Trophoblast cell (in vitro differentiated cells and primary cell): ENCODE measurements at regions not wholly inside any gene's neighbourhood (a gene's known extent, or its start where the extent isn't known, plus 50 kb on each side); places are given as distances from the start of the nearest gene placed in this dataset.

ENCODE experiments used
- DNase-seq, 2 donors: peaks; one replicate each; pipeline ENCODE4 v3.0.0-alpha.2; 2016
- H2AFZ ChIP-seq: 2 replicates; pipeline ENCODE4 v1.6.1; 2013; ENCODE audit warnings: low read length, moderate library complexity, mild to moderate bottlenecking; ENCODE audit not compliant: insufficient read depth, poor library complexity
- H2AK5ac ChIP-seq: 2 replicates; pipeline ENCODE4 v1.6.1; 2013; ENCODE audit warnings: mild to moderate bottlenecking, low read length
- H2BK120ac ChIP-seq: 2 replicates; pipeline ENCODE4 v1.6.1; 2013; ENCODE audit warnings: low read length, mild to moderate bottlenecking, moderate library complexity; ENCODE audit not compliant: insufficient read depth, poor library complexity
- H2BK12ac ChIP-seq: 2 replicates; pipeline ENCODE4 v1.6.1; 2013; ENCODE audit warnings: mild to moderate bottlenecking, low read length, moderate library complexity
- H2BK5ac ChIP-seq: 2 replicates; pipeline ENCODE4 v1.6.1; 2013; ENCODE audit warnings: low read length, low read depth, moderate library complexity, mild to moderate bottlenecking; ENCODE audit not compliant: poor library complexity
- H3K14ac ChIP-seq: 2 replicates; pipeline ENCODE4 v1.6.1; 2013; ENCODE audit warnings: mild to moderate bottlenecking, low read length
- H3K18ac ChIP-seq: 2 replicates; pipeline ENCODE4 v1.6.1; 2013; ENCODE audit warnings: mild to moderate bottlenecking, low read length
- H3K23ac ChIP-seq: 2 replicates; pipeline ENCODE4 v1.6.1; 2013; ENCODE audit warnings: low read length
- H3K27ac ChIP-seq: 2 replicates; pipeline ENCODE4 v1.5.1; 2013; ENCODE audit warnings: low read depth, mild to moderate bottlenecking, inconsistent platforms, low read length, moderate library complexity
- H3K27me3 ChIP-seq: 2 replicates; pipeline ENCODE4 v1.6.1; 2013; ENCODE audit warnings: inconsistent platforms, mild to moderate bottlenecking, low read length, moderate library complexity; ENCODE audit not compliant: insufficient read depth
- H3K36me3 ChIP-seq, 2 experiments: 1 replicate in 1 of 2; 2 replicates in 1 of 2; pipeline ENCODE4 v1.6.1; 2013; ENCODE audit warnings: low read length in 2 of 2, mild to moderate bottlenecking in 2 of 2, moderate library complexity in 1 of 2; ENCODE audit not compliant: insufficient read depth in 2 of 2, control insufficient read depth in 1 of 2
- H3K4ac ChIP-seq: 2 replicates; pipeline ENCODE4 v1.6.1; 2013; ENCODE audit warnings: low read depth, mild to moderate bottlenecking, low read length, moderate library complexity
- H3K4me1 ChIP-seq, 2 experiments: 1 replicate in 1 of 2; 2 replicates in 1 of 2; pipeline ENCODE4 v1.6.1; 2013; ENCODE audit warnings: low read length in 2 of 2, mild to moderate bottlenecking in 2 of 2, moderate library complexity in 1 of 2; ENCODE audit not compliant: insufficient read depth in 2 of 2, control insufficient read depth in 1 of 2
- H3K4me2 ChIP-seq: 2 replicates; pipeline ENCODE4 v1.6.1; 2013; ENCODE audit warnings: inconsistent platforms, mild to moderate bottlenecking, low read length, moderate library complexity
- H3K4me3 ChIP-seq: 2 replicates; pipeline ENCODE4 v1.5.1; 2013; ENCODE audit warnings: mild to moderate bottlenecking, low read depth, low read length, inconsistent platforms
- H3K79me1 ChIP-seq: one replicate; pipeline ENCODE4 v1.6.1; 2013; ENCODE audit warnings: low read length
- H3K79me2 ChIP-seq: 2 replicates; pipeline ENCODE4 v1.6.1; 2013; ENCODE audit warnings: low read length, mild to moderate bottlenecking; ENCODE audit not compliant: control insufficient read depth, insufficient read depth, poor library complexity
- H3K9ac ChIP-seq: 2 replicates; pipeline ENCODE4 v1.6.1; 2013; ENCODE audit warnings: mild to moderate bottlenecking, low read length
- H3K9me3 ChIP-seq: 2 replicates; pipeline ENCODE4 v1.6.1; 2013; ENCODE audit warnings: low read depth, mild to moderate bottlenecking, control low read depth, inconsistent platforms, low read length; ENCODE audit not compliant: insufficient read depth
- H4K12ac ChIP-seq: 2 replicates; pipeline ENCODE4 v1.6.1; 2013; ENCODE audit warnings: low read depth, mild to moderate bottlenecking, low read length, moderate library complexity
- H4K8ac ChIP-seq: 2 replicates; pipeline ENCODE4 v1.6.1; 2013; ENCODE audit warnings: low read depth, mild to moderate bottlenecking, low read length, moderate library complexity
- H4K91ac ChIP-seq: one replicate; pipeline ENCODE4 v1.6.1; 2013; ENCODE audit warnings: low read depth, mild to moderate bottlenecking, low read length, moderate library complexity
- WGBS: extraction: QIAGEN DNeasy Blood & Tissue Kit; methylation state at CpG from one replicate; pipeline ENCODE4 v1.1.7; 2013; ENCODE audit warnings: missing lambda C conversion rate; ENCODE audit not compliant: insufficient read length, insufficient coverage; ENCODE audit errors: extremely low coverage; 5-methylcytosine and 5-hydroxymethylcytosine counted together

GRCh38 chr6:112574190-112574589, 227.1 kb downstream of the RFPL4B start:
- WGBS, result no CpG with 5 or more reads among the region's 3 CpGs
- Histone ChIP-seq H3K4me1 (no peaks in the 10 kb centered on the region), H2AFZ (no peak overlapping the region)

GRCh38 chr6:112575309-112575834, 228.2 kb downstream of the RFPL4B start:
- Histone ChIP-seq H3K36me3 (no peaks in the 10 kb centered on the region), H3K9ac (no peak overlapping the region), H4K8ac (no peak overlapping the region), H3K23ac (no peak overlapping the region), H3K4me3 (no peak overlapping the region), H3K27me3 (no peaks in the 10 kb centered on the region), H3K79me1 (no peaks in the 10 kb centered on the region), H2BK120ac (no peak overlapping the region), H3K27ac (no peak overlapping the region), H4K91ac (no peak overlapping the region), H3K14ac (no peak overlapping the region), H2AK5ac (no peak overlapping the region), H3K4me2 (no peak overlapping the region), H2BK5ac (no peak overlapping the region), H3K9me3 (no peaks in the 10 kb centered on the region), H3K4me1 (no peaks in the 10 kb centered on the region), H3K4ac (no peak overlapping the region), H2BK12ac (no peak overlapping the region), H2AFZ (no peak overlapping the region), H3K18ac (no peak overlapping the region), H3K79me2 (no peaks in the 10 kb centered on the region), H4K12ac (no peak overlapping the region)
- no peak for DNase-seq
- WGBS, result no CpG with 5 or more reads among the region's 3 CpGs

More at GRCh38 chr6:112574190-112574589, 227.1 kb downstream of the RFPL4B start:
- H2BK5ac ChIP-seq, result no peak overlapping the region
- no peak overlapping the region for H3K4me3 ChIP-seq
- H3K4me2 ChIP-seq, result no peak overlapping the region
- H3K14ac ChIP-seq, result no peak overlapping the region
- H4K12ac ChIP-seq, result no peak overlapping the region
- no peak overlapping the region for H2BK120ac ChIP-seq
- no peaks in the 10 kb centered on the region for H3K79me2 ChIP-seq
- no peak overlapping the region for H4K8ac ChIP-seq
- H2BK12ac ChIP-seq, result no peak overlapping the region
- H4K91ac ChIP-seq, result no peak overlapping the region
- no peak overlapping the region for H3K18ac ChIP-seq
- H3K79me1 ChIP-seq, result no peaks in the 10 kb centered on the region
- no peak overlapping the region for H3K27ac ChIP-seq
- no peak for DNase-seq
- no peaks in the 10 kb centered on the region for H3K36me3 ChIP-seq
- H3K9ac ChIP-seq, result no peak overlapping the region
- no peaks in the 10 kb centered on the region for H3K27me3 ChIP-seq
- no peak overlapping the region for H3K4ac ChIP-seq
- no peaks in the 10 kb centered on the region for H3K9me3 ChIP-seq
- H2AK5ac ChIP-seq, result no peak overlapping the region
- no peak overlapping the region for H3K23ac ChIP-seq

GRCh38 chr6:112576423-112576822, 229.3 kb downstream of the RFPL4B start:
- H3K4me3 ChIP-seq, result no peak overlapping the region
- H2BK12ac ChIP-seq, result no peak overlapping the region
- H3K79me1 ChIP-seq, result no peaks in the 10 kb centered on the region
- H3K18ac ChIP-seq, result no peak overlapping the region
- no peak overlapping the region for H2BK5ac ChIP-seq
- no peak overlapping the region for H3K23ac ChIP-seq
- no peaks in the 10 kb centered on the region for H3K79me2 ChIP-seq
- no peak overlapping the region for H2AFZ ChIP-seq
- H3K4me1 ChIP-seq, result no peaks in the 10 kb centered on the region
- no peak overlapping the region for H3K9ac ChIP-seq
- no peak overlapping the region for H3K4ac ChIP-seq
- H4K12ac ChIP-seq, result no peak overlapping the region
- H3K9me3 ChIP-seq, result no peaks in the 10 kb centered on the region
- H4K8ac ChIP-seq, result no peak overlapping the region
- no peak overlapping the region for H2BK120ac ChIP-seq
- no peak for DNase-seq
- no peak overlapping the region for H4K91ac ChIP-seq
- H3K27me3 ChIP-seq, result no peaks in the 10 kb centered on the region
- no peak overlapping the region for H3K14ac ChIP-seq
- H3K36me3 ChIP-seq, result no peaks in the 10 kb centered on the region
- H3K4me2 ChIP-seq, result no peak overlapping the region
- H3K27ac ChIP-seq, result no peak overlapping the region
- no peak overlapping the region for H2AK5ac ChIP-seq

GRCh38 chr6:112579601-112580000, 232.5 kb downstream of the RFPL4B start:
- no peak overlapping the region for H3K23ac ChIP-seq
- H3K14ac ChIP-seq, result no peak overlapping the region
- H4K12ac ChIP-seq, result no peak overlapping the region
- H3K4me1 ChIP-seq, result no peaks in the 10 kb centered on the region
- H3K79me1 ChIP-seq, result no peaks in the 10 kb centered on the region
- no peaks in the 10 kb centered on the region for H3K27me3 ChIP-seq
- no peaks in the 10 kb centered on the region for H3K36me3 ChIP-seq
- no peak overlapping the region for H4K8ac ChIP-seq
- no peak overlapping the region for H3K9ac ChIP-seq
- no peak overlapping the region for H3K4me2 ChIP-seq
- no peaks in the 10 kb centered on the region for H3K9me3 ChIP-seq
- no peak overlapping the region for H3K27ac ChIP-seq
- no CpG with 5 or more reads among the region's 1 CpG for WGBS
- no peak overlapping the region for H3K18ac ChIP-seq
- H2BK12ac ChIP-seq, result no peak overlapping the region
- H3K4ac ChIP-seq, result no peak overlapping the region
- no peak overlapping the region for H2AFZ ChIP-seq
- no peaks in the 10 kb centered on the region for H3K79me2 ChIP-seq
- no peak overlapping the region for H2BK5ac ChIP-seq
- no peak overlapping the region for H2AK5ac ChIP-seq
- no peak for DNase-seq
- H2BK120ac ChIP-seq, result no peak overlapping the region
- no peak overlapping the region for H4K91ac ChIP-seq
- no peak overlapping the region for H3K4me3 ChIP-seq
